Iris pigment epithelial cell (primary cell): ENCODE measurements at regions not wholly inside any gene's neighbourhood (a gene's known extent, or its start where the extent isn't known, plus 50 kb on each side); places are given as distances from the start of the nearest gene placed in this dataset.
"Not testable (repeated sequence)": the region's sequence is repeated elsewhere in the genome, so short reads cannot be mapped to it uniquely, and the experiment has no call there.

Experiments
- DNase-seq: peaks from one replicate; pipeline ENCODE4 v3.0.0-alpha.2; 2011; ENCODE audit warnings: low read depth

DNA sequence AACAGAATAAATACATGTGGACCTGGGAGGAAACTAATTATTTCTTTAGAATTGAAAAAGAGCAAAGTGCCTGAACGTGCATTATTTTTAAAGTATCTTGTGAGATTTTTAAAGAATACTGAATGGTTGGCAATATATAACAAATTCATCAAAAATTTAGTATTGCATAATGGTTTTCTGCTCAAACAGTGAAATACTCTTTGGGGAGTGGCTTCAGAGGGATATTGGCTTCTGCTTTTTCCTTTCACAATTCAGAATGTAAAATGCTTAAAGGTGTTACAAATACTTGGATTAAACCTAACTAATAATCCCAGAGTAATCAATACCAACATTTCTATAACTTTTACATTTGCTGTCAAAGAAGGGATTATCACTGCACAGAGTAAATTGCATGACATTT, 379.3 kb upstream of the CHD1 start:
- no peak for DNase-seq

DNA sequence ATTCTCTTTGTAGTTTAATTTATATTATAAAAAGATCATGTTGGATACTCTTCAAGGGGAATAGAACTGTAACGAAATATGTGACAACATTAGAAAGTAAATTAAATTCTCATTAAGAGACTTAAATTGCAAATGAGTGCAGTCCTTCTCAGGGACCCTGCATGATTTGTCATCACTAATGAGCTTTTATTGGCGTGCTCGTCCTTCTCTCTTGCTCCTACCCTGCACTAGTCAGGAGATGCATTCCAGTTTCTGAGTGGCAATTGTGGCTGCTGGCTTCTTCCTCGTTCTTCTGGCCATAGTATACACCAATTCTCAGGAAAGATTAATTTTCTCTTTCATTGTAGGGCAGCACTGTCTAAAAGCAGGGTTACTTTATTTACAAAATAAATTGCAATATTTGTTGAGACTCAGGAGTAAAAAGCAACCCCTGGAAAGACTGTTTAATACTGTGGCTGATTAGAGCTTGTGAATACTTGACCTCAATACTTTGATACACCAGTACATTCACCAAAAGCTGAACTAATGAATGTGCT, 376.3 kb upstream of the CHD1 start:
- DNase-seq: no peak

DNA sequence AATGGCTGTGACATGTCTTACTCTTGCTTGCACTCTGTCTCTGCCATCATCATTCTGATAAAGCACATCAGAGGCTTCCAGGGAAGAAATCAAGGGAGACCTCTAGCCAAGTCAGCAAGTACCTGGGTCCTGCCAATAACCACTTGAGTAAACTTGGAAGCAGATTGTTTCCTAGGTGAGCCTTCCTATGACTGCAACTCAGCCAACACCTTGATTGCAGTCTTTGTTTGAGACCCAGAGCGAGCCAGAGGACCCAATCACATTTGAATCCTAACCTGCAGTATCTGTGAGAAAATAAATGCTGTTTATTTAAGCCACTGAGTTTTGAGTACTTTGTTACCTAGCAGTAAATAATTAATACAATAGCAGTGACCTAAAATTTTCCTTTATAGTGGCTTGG, 356.8 kb upstream of the CHD1 start:
- DNase-seq: no peak

DNA sequence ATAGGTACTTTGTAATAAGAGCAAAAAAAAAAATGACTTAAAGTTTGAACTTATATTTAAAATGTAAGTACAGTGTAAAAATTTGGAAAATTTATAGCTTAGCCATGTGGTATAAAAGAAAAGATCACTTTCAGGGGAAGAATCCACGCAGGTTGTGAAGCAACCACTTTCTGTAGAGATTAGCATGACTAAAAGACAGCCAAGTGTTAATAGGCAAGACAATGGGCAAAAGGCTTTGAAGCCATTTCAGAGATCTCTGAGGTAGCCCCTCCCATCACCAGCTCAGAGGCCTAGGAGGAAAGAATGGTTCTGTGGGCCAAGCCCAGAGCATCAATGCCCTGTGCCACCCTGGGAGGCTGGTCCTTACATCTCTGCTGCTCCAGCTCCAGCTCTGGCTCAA, 346.3 kb upstream of the CHD1 start:
- no peak for DNase-seq

DNA sequence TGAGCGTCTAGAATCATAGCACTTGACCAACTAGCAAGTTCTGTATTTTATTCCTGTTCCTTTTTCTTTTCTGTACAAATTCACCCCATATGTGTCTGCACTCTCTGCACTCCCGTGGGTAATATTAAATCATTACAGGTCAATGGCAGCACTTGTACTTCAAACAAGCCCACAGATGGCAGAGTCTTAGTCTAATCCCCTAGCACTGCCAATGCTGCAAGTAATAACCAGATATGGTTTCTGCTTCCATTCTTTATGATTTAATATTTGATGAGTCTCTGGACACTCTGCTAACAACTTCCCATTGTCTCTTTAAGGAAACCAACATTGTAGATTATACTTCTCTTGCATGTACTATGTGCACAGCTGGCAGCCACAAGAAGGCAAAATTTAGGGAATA, 343.8 kb upstream of the CHD1 start:
- DNase-seq: no peak

DNA sequence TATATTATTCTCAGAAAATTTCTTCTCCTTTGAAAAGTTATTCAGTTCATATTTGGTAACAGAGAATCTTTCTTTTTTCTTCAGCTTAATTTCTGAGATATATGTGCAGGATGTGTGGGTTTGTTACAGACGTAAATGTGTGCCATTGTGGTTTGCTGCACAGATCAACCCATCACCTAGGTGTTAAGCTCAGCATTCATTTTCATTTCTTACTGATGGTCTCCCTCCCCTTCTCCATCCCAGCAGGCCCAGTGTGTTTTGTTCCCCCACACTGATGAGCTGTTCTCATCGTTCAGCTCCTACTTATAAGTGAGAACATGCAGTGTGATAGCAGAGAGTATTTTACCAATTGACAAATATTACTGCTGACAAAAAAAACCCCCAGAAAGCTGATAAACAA, 330.0 kb upstream of the CHD1 start:
- no peak for DNase-seq

DNA sequence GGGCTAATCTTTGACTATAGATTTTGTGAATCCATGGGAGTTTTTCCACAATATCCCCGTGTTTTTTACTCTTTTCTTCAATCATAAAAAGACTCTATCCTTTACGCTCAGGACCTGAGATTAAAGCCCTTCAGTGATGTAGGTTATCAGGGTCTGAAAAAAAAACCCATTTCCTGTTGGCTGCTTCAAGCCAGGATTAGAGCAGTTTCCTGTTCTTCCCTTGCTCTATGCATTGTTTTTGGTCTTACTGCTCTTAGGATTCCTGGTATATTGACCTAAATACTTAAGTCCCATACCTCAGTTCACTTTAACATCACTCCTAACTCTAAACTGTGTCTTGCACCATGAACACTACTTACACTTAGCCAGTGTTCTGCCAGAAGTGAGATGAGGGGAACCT, 319.3 kb upstream of the CHD1 start:
- DNase-seq: no peak

DNA sequence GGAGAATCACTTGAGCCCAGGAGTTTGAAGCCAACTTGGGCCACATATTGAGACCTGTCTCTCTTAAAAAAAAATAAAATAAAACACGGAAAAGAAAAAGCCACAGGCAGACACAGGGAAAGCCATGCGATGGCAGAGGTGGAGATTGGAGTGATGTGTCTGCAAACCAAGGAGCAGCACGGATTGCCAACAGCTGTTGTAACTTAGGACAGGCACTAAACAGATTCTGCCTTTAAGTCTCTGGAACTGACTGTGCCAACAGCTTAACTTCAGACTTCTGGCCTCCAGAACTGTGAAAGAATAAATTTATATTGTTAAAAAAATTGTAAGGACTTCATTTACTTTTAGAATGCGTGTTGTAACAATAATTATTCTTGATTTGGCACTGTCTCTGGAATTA, 318.5 kb upstream of the CHD1 start:
- DNase-seq: no peak

DNA sequence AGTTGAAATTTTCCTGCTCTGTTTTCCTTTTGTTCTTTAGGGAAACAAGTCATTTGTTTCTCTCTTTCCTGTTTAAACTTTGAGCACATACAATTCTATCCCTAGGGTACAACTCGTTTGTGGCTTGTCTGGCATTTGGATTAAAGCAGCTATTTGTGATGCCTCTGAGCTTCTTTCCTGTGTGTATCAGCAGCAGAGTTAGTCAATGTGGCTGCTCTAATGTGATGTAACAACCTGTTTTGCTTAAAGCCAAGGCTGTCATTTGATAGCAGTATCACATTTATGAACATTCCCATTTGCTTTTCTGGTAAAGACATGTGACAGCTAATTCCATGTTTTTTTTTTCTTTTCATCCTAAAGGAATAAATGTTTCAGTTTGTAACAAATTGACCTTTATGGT, 314.3 kb upstream of the CHD1 start:
- no peak for DNase-seq

DNA sequence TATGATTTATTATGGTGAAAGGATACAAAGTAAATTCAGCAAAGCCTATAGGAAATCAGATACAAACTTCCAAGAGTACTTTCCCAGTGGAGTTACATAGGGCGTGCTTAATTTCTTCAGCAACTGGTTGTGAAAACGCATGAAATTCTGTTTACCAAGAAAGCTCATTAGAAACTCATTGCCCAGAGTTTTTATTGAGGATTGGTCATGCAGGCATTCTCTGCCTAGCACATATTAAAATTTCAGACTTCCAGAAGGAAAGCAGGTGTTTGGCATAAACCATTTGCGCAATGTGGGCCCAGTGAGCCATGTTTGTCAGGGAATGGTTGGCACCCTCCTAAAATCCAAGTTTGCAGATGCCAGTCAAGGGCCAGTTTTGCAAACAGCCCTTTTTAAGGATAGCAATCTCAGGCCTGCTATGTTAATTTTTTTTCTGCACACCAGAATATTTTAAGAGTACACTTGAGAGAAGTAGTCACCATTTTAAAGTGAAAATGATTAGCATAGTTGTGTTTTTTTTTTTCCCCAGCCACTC, 311.1 kb upstream of the CHD1 start:
- no peak for DNase-seq

DNA sequence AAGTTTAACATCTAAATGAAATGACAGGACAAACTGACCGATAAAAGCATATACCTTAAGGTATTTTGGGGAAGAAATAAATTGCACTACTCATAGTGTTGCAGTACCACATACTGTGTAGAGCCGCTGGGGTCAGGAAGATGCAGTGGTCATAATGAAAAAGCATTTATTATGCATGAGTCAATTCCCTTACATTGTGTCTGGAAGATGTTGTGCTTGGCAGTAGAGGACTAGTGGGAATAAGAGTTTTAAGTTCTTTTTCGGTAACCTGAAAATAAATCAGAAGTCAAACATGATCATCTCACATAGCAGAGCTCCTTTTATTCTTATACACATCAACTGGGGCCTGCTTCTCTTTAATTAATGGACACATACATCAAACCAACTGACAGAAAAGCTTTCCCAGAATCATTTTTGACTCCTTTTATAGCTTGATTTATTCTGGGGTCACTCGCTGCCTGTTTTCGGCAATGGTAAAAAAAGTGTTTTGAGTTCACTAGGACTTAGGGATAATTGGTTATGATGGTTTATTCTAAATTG, 262.5 kb upstream of the CHD1 start:
- peak; percentile 3 for DNase-seq

DNA sequence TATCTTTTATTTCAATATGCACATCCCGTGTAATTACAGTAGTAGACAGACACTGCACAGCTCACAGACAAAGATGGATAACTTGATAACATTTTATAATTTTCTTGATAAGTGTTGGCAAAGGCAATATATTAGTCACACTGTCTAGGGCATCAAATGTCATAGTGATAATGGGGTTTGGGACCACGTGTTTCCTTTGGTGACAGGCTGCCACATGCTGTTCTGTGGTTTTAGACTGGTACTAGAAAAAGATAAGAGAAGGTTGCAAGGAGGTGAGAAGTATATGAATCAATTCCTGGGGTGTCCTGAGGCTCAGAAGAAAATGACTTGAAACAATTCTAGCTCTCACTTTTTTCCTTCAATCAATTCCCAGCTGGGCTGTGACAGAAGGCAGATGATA, 258.8 kb upstream of the CHD1 start:
- DNase-seq: no peak

DNA sequence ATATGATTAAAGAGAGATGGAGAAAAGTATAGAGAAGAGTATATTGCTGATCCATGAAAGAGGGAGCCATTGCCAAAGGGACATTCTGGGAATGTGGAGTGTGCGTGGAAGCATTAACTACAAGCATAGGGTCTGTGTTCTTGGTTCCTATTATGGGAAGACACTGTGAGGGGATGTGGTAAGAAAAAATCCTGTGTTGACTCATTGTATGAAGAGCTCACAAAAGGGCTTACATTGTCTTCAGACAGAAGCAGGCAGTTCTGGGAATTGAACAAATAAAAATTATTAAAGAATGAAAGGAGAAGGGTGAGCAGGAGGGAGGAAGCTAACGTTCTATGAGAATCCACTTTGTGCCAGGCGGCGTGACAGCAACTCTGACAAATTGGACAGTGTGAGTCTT, 250.4 kb upstream of the CHD1 start:
- no peak for DNase-seq

DNA sequence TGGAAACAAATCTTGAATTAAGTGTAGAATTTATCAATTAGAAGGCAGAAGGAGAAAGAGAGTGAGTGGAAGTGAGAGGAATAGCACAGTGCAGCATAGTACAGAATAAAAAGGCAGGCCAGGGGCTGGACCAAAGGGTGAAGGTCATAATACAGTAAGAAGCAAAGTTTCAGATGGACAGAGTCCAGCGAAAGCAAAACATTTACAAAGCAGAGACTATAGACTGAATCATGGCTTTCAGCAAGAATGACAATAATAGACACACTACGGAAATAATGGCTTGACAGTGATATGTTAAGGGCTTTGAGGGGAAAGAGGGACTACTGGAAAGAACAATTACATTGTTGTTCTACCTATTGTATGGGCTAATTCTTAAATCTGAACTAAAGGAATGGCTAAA, 249.0 kb upstream of the CHD1 start:
- DNase-seq: no peak

DNA sequence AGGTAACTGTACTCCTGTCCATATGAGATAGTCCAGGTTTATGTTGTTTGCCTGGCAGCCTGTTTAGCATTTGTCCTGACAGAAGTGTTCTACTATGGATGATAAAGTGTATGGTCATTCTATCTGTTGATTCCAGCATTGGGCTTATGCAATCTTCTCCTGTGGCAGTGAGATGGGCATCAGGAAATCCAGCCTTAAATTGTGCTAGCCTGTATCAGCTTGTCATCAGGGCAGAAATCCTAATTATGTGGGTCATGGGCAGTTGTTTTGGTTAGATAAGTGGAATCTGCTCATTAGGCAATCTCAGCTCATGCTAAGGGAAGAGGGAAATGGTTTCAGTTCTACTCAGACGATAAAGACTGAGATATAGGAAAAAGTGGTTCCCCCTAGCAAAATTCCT, 247.4 kb upstream of the CHD1 start:
- DNase-seq: no peak

DNA sequence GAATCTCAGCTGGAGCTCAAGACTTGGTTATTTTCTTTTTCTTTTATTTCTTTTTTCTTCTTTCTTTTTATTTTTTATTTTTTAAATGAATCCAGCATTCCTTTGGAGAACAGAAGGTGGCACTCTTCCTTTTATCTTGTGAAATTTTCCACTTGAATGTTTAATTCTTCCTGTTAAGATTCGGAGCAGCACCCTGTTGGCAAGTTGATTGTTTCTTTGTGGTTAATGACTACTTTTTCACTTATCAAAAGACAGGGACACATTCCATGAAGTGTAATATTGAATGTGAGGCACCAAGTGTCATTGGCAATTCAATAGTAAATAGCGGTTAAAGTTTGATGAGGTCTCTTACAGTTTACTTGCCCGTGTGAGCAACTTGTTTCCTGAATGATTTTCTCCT, 240.5 kb upstream of the CHD1 start:
- peak; percentile 17 for DNase-seq

DNA sequence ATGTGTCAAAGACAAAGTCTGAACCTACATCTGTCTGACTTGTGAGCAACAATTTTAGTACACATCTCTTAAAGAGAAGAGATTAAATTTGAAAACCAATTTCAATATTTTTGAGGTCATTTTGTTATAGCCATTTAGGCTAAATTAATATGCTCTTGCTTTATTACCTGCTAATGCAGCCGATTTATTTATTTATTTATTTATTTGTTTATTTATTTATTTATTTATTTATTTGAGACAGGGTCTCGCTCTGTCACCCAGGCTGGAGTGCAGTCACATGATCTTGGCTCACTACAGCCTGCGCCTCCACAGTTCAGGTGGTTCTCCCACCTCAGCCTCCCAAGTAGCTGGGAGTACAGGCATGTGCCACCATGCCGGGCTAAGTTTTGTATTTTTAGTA, 232.7 kb upstream of the CHD1 start:
- not testable (repeated sequence) for DNase-seq

DNA sequence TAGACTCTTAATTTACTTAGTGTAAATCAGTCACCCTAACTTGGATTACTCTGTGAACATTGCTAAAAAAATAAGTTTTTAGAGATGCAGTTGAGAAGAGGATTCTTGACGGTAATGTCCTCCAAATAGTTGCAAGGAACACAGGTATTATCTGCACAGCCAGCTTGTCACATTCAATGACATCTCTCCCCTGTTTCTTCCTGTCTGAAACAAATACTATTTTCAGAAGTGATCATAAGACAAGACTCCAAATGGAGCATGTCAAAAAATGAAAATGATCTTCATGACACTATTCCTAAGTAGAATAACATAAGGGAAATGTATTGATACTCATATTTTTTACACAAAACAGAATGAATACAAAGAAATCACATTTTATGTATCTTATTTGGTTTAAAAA, 227.9 kb upstream of the CHD1 start:
- DNase-seq: no peak

DNA sequence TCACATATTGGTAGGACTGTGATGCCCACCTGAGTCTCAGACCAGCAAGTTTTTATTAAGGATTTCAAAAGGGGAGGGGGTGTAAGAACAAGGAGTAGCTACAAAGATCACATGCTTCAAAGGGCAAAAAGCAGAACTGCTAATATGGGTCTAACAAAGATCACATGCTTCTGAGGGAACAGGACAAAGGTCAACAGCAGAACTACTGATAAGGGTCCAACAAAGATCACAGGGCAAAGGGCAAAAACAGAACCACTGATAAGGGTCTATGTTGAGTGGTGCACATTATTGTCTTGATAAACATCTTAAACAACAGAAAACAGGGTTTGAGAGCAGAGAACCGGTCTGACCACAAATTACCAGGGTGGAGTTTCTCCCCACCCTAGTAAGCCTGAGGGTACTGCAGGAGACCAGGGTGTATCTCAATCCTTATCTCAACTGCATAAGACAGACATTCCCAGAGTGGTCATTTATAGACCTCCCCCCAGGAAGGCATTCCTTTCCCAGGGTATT, 214.5 kb upstream of the CHD1 start:
- DNase-seq: not testable (repeated sequence)

DNA sequence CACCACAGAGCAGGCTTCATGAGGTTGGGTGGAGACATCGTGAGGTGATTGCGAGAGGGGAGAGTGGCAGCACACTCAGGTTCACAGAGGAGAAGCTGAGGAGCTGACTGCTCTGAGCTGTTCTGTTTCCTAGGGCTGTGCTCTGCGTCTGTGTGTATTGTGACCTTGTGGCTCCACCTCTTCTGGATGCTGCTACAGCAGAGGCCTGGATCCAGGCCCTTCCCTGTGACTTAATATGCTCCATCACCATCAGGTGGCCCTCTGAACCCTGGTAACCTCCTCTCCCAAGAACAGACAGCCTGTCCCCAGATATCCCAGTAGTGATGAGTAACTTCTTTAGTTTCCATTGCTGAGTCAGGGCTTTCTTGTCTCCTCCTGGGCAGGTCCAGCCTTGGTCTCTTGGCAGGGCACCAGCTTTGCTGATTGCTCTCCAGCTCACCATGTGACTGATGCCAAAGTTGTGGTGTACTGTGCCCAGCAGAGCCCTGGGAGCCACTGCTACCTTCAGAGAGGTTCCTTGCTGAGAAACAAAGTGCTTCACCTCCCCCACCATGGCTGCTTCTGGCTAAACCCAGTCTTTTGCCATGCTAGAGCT, 212.8 kb upstream of the CHD1 start:
- DNase-seq: no peak

DNA sequence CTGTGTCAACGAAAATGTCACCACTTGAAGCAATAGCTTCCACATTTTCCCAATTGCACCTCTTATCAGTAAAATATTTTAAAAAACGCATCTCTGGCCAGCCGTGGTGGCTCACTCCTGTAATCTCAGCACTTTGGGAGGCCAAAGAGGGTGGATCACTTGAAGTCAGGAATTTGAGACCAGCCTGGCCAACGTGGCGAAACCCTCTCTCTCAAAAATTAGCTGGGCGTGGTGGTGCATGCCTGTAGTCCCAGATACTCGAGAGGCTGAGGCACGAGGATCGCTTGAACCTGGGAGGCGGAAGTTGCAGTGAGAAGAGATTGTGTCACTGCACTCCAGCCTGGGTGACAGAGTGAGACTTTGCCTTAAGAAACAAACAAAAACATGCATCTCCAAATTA, 210.1 kb upstream of the CHD1 start:
- no peak for DNase-seq

DNA sequence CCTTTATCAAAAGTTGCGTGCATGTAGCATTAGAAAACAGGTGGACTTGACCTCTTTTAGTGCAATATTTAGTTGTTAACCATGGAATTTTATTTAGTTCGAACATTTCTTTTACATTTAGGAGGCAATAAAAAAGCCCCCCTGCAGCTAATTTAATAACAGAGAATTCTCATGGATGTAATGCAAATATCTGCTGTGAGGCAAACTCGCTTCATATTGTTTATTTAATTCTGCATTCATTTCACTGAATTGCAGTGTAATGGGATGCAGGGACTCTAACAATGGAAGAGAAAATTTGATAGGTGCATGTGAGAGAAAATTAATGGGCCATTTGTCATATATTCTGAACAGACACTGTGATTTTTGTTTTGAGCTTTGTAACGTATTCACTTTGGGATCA, 205.1 kb upstream of the CHD1 start:
- no peak for DNase-seq

DNA sequence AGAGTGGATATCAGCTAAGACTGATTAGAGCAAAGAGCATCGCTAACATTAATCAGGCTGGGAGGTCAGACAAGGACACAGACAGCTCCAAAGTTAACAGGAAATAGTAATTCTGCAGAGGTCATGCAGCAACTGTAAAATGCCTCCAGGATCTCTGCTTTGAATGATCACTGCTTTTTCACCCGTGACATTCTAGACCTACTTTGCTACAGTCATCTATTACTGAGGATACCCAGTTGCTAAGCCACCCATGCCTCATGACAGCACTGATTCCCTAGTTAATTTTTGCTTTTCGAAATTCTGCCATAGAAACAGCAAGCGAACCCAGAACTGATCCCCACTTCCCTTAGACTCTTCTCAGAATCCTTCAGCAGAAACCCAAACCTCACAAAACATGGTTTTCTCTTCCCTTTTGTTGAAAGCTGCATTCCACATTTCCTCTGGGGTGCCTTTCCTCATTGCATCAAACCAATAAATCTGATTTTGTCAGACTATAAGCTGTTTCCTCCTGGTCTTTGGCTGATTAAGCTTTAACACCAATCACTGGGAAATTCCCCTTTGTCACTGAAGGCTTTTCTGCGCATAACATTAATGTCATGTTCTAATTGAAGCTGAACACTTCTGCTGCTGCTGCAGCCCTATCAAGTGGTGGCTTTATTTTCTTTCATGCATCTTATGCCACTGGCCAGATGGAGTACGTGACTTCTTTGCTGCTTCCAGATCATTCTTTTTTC, 201.1 kb upstream of the CHD1 start:
- DNase-seq: no peak
